ENCODE measurements at regions not wholly inside any gene's neighbourhood (a gene's known extent, or its start where the extent isn't known, plus 50 kb on each side); places are given as distances from the start of the nearest gene placed in this dataset.

DNA sequence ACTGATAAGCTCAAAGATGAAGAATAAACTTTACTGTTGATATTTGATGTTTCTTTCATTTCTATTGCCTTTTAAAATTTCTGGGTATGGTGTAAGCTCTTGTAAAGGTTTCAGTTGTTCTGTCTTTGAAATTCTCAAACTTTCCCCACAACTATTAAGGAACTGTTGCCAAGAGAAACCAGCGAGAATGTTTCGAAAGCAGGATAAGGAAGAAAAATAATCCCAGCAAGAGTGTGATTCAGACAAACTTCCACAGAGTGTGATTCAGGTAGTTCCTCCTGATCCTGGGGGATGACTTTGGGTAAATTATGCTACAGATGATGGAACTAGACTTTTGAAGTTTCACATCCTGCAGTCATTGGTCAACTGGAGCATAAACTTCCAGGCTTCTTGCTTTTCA, 632.0 kb downstream of the NSUN3 start:
- DNase-seq (ENCODE audit: low read depth, low spot score), result no peak

DNA sequence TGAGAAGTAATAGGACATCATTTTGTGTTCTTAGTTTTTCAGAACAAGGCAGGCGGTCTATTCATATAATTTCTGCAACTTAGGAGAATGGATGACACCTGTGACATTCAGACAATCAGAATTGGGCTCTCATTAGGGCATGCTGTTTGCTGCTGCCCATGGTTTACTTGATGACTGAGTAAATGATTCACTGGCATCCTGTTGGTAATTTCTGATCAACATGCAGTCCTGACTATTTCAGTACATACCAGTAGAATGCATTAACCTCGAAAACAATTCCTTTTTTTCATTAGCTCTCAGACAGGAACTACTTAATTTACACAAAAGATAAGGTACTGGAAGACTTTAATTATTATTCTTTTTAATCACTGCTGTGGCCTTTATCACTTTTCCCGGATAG, 641.6 kb downstream of the NSUN3 start:
- DNase-seq (ENCODE audit: low read depth, low spot score), result no peak

GRCh38 chr3:94709249-94709902, 646.5 kb downstream of the NSUN3 start:
- no peak for DNase-seq (ENCODE audit: low read depth, low spot score)

DNA sequence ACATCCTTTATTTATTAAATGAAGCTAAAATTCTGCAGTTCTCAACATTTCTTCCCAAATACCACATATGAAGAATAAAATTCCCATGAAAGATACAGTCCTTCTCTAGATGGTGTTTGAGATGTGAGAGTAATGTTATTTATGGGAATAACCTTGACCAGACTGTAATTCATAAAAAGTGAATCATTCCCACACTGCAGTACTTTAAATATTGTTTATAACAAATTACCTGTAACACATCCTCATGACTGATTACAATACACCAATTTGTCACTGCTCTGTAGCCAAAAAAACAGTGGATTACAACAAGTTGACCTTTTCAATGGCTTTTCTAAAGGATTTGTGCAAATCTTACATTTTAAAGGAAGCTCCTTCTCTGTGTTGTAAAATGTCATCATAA, 651.3 kb downstream of the NSUN3 start:
- DNase-seq (ENCODE audit: low read depth, low spot score), result no peak

DNA sequence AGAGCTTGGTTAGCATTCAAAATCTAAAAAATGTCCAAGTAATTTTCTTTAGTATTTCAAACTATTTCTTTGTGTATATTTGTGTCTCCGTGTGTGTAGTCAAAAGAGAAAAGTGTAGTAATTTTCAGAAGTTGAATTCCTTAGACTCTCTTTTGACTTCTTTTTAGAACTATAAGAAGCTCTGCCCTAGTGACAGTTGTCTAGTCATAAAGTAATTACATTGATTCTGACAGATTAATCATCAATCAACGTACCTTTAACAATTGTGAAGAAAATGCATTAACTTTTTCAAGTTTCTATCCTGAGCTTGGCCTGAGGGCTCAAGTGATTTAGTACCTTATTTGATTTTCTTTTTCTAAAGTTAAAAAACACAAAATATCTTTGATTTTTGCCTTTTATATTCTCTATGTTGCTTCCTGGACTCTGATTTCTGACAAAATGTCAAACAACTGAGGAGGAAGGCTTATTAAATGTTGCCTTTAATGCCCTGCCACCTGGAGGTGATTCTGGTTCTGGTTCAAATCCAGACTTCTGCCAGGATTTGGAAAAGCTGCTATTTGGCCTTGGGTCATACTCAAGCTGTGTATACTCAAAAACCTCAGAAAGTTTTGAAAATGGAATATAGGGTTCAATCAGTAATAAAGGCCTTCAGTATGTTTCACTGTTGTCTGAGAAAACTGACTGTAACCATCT, 653.6 kb downstream of the NSUN3 start:
- DNase-seq (ENCODE audit: low read depth, low spot score), result no peak

DNA sequence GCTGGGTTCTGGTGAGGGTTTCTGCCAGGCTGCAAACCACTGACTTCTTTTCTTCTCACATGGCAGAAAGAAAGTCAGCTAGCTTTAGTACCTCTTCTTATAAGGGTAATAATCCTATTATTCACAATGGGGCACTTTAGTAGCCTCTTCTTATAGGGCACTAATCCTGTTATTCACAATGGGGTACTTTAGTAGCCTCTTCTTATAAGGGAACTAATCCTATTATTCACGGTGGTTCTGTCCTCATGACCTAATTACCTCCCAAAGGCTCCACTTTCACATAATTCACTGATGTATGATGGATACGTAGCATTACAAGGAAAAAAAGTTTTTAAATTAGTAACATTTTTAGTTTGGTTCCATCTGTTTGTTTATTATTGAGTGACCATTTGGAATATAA, 671.3 kb downstream of the NSUN3 start:
- DNase-seq (ENCODE audit: low read depth, low spot score), result no peak

GRCh38 chr3:94735354-94735753, 672.5 kb downstream of the NSUN3 start:
- DNase-seq (ENCODE audit: low read depth, low spot score), result no peak

DNA sequence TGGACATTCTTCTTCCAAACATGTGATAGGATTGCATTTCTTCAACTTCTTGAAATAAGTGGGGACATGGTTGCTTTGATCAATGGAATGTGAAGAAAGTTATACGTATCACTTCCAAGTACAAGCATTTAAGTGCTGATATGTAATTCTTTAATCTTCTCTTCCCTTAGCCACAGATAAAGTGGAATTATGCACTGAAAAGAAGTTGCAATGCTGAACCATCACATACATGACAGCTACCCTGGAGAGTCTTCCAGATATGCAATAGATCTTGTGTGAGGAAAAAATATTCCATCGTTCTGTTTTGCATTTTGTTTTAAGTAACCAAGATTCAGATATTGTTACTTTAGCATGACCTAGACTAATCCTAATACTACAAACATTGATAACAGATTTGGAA, 674.3 kb downstream of the NSUN3 start:
- DNase-seq (ENCODE audit: low read depth, low spot score), result no peak

- no peak for DNase-seq (ENCODE audit: low read depth, low spot score)
Observed at GRCh38 chr3:94739420-94739819, 676.6 kb downstream of the NSUN3 start.

GRCh38 chr3:94758751-94759150, 695.9 kb downstream of the NSUN3 start:
- no peak for DNase-seq (ENCODE audit: low read depth, low spot score)

GRCh38 chr3:94772402-94772801, 709.5 kb downstream of the NSUN3 start:
- DNase-seq (ENCODE audit: low read depth, low spot score), result no peak

DNA sequence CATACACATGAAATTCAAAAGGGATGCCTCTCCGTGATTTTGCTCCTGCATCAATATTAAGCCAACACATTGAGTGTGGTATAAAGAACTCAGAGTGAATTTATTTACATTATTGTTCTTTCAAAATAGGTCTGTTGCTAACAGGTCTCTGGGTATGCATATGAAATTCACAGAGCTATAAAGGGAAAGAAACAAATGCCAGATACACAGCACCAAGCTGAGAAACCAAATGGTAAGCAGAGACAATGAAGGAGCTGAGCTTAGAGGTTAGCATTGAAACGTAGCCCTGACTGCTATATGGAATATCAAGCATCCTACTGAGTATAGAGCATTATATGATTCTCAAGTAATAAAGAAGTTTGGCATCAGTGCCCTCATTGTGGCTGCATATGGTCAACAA, 712.9 kb downstream of the NSUN3 start:
- no peak for DNase-seq (ENCODE audit: low read depth, low spot score)

GRCh38 chr3:94776401-94776915, 713.6 kb downstream of the NSUN3 start:
- no peak for DNase-seq (ENCODE audit: low read depth, low spot score)

DNA sequence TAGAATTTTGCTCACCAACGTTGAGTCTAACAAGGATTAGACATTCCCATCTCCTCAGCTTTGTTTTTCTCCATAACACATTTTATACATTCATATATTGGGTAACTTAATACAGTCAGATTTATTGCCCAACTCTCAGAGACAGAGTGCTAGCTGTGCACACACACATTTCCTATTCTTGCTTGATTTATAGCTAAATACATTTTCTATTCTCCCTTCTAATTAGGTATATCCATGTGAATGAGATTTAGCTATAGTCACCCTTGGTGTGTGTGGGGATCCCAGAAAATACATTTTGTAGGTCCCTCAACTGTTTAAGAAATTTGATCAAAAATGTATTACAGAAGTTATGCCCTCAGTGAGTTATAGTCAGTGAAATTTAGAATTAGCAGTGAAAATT, 715.4 kb downstream of the NSUN3 start:
- no peak for DNase-seq (ENCODE audit: low read depth, low spot score)

- DNase-seq (ENCODE audit: low read depth, low spot score), result no peak
Observed at GRCh38 chr3:94778814-94779494, 716.1 kb downstream of the NSUN3 start.

GRCh38 chr3:94779699-94780098, 716.8 kb downstream of the NSUN3 start:
- no peak for DNase-seq (ENCODE audit: low read depth, low spot score)

GRCh38 chr3:94784274-94784673, 721.4 kb downstream of the NSUN3 start:
- DNase-seq (ENCODE audit: low read depth, low spot score), result no peak

DNA sequence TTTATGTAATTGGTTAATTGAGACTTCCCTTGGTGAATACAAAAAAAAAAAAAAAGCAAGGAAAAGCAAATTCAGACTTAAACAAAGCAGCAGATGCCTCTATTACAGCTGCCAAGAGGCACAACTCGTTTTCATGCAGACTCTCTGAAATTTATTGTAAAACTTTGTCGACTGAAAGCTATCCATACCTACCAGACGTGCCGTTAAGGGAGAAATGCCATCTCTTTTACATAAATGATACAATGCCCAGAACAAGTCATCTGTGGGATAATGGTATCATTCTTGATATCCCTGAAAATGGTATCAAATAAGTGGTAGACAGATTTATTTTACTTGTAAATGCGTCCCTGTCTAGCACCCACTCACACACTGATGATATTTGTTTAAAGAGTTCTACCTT, 724.2 kb downstream of the NSUN3 start:
- DNase-seq (ENCODE audit: low read depth, low spot score), result no peak

DNA sequence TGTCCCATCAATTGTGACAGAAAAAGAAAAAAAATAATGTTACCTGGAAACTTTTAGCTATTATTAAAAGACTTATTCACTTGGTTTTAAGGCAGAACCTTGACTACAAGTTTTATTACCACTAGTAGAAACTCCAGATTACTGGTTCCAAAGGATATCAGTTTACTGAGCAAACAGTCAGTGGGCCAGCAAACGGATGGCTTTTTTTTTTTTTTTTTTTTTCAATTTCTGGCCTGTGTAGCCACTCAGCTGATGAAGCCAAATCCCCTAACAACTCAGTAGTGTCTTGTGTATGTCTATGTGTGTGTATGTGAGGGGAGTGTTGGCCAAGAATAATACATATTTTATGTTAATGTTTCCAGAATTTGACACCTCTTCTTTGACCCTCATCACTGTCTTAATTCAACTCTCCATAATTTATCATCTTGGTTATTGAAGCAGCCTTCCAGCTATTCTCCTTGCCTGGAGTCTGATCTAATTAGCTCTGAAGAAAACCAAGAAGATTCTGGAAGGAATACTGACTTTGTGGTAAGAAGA, 724.9 kb downstream of the NSUN3 start:
- no peak for DNase-seq (ENCODE audit: low read depth, low spot score)

- no peak for DNase-seq (ENCODE audit: low read depth, low spot score)
Observed at GRCh38 chr3:94794563-94794962, 731.7 kb downstream of the NSUN3 start.

- DNase-seq (ENCODE audit: low read depth, low spot score), result no peak
Observed at GRCh38 chr3:94799420-94800060, 736.7 kb downstream of the NSUN3 start.

DNA sequence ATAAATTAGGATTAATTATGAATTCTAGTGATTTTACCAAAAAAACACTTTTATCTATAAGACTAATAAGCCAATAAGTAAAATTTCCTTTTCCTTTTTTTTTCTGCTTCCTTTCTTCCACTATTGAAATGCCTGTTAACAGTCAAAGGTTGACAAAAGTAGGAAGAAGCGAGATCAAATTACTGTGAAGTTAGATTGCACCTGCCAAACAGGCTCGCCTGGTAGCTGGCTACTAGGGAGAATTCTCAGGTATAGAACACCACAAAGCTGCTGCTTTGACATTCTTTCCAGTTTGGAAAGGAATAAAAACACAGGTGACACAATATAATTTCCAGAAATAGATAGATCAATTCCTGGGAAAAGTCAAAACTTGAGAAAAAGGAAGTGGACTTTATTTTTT, 749.0 kb downstream of the NSUN3 start:
- DNase-seq (ENCODE audit: low read depth, low spot score), result no peak
